HT1080 (cell line): ENCODE measurements at regions not wholly inside any gene's neighbourhood (a gene's known extent, or its start where the extent isn't known, plus 50 kb on each side); places are given as distances from the start of the nearest gene placed in this dataset.
"Not testable (repeated sequence)": the region's sequence is repeated elsewhere in the genome, so short reads cannot be mapped to it uniquely, and the experiment has no call there.

Source experiments
- DNase-seq: peaks from one replicate; pipeline ENCODE4 v3.0.0-alpha.2; 2015; ENCODE audit warnings: low read depth

GRCh38 chr10:33790521-33791271 is 456.2 kb upstream of the NRP1 start:
- no peak for DNase-seq

- DNase-seq: no peak
Observed at GRCh38 chr10:33783557-33783956, 449.1 kb upstream of the NRP1 start.

GRCh38 chr10:33783078-33783477 is 448.6 kb upstream of the NRP1 start:
- DNase-seq: peak; percentile 54

GRCh38 chr10:33781606-33782395 is 447.3 kb upstream of the NRP1 start:
- DNase-seq: no peak

- DNase-seq: no peak
Observed at GRCh38 chr10:33780961-33781360, 446.5 kb upstream of the NRP1 start.

GRCh38 chr10:33777223-33777622 is 442.8 kb upstream of the NRP1 start:
- DNase-seq: no peak

GRCh38 chr10:33776419-33777070 is 442.1 kb upstream of the NRP1 start:
- DNase-seq: no peak

- no peak for DNase-seq
Observed at GRCh38 chr10:33774857-33775256, 440.4 kb upstream of the NRP1 start.

GRCh38 chr10:33773886-33774480 is 439.5 kb upstream of the NRP1 start:
- DNase-seq: no peak

- no peak for DNase-seq
Observed at GRCh38 chr10:33773253-33773573, 438.7 kb upstream of the NRP1 start.

- DNase-seq: no peak
Observed at GRCh38 chr10:33772370-33773252, 438.1 kb upstream of the NRP1 start.

- not testable (repeated sequence) for DNase-seq
Observed at GRCh38 chr10:33771856-33772255, 437.4 kb upstream of the NRP1 start.

- DNase-seq: no peak
Observed at GRCh38 chr10:33764694-33765185, 430.3 kb upstream of the NRP1 start.

- no peak for DNase-seq
Observed at GRCh38 chr10:33760056-33760943, 425.8 kb upstream of the NRP1 start.

GRCh38 chr10:33759191-33759590 is 424.7 kb upstream of the NRP1 start:
- no peak for DNase-seq

GRCh38 chr10:33758299-33758698 is 423.8 kb upstream of the NRP1 start:
- DNase-seq: no peak

GRCh38 chr10:33754052-33754451 is 419.6 kb upstream of the NRP1 start:
- DNase-seq: no peak

GRCh38 chr10:33753389-33753788 is 418.9 kb upstream of the NRP1 start:
- DNase-seq: no peak

- no peak for DNase-seq
Observed at GRCh38 chr10:33749790-33750189, 415.3 kb upstream of the NRP1 start.
